SK-N-MC (cell line): ENCODE measurements at regions not wholly inside any gene's neighbourhood (a gene's known extent, or its start where the extent isn't known, plus 50 kb on each side); places are given as distances from the start of the nearest gene placed in this dataset.

Experiments
- DNase-seq: peaks from one replicate; pipeline ENCODE4 v3.0.0-alpha.2; 2011; ENCODE audit warnings: low read depth, low spot score
- H3K27ac ChIP-seq: fragments of 200-600 bp; sonication (generic); 2 replicates; pipeline ENCODE4 v1.5.1; 2016; ENCODE audit warnings: mixed run types
- H3K36me3 ChIP-seq: fragments of 200-600 bp; sonication (generic); 2 replicates; pipeline ENCODE4 v1.6.1; 2017; ENCODE audit warnings: antibody characterized with exemption, low read length, mixed read lengths; ENCODE audit not compliant: insufficient read depth
- H3K4me3 ChIP-seq: fragments of 200-600 bp; sonication (generic); 2 replicates; pipeline ENCODE4 v1.5.1; 2016
- H3K9ac ChIP-seq: fragments of 200-600 bp; sonication (generic); 2 replicates; pipeline ENCODE4 v1.8.0; 2017; ENCODE audit warnings: mixed run types, mixed read lengths; ENCODE audit not compliant: insufficient read length
- H3K9me3 ChIP-seq: fragments of 200-600 bp; sonication (generic); 2 replicates; pipeline ENCODE4 v1.6.1; 2017; ENCODE audit warnings: low read depth, mild to moderate bottlenecking, antibody characterized with exemption, low read length, moderate library complexity, mixed read lengths
- EZH2 ChIP-seq: fragments of 200-600 bp; sonication (generic); IDR thresholded peaks from one replicate; pipeline ENCODE4 v1.6.1; 2017; ENCODE audit warnings: antibody characterized with exemption
- FOXP2 ChIP-seq: optimal IDR thresholded peaks from 2 replicates; pipeline ENCODE3; 2011; ENCODE audit warnings: mild to moderate bottlenecking, moderate library complexity; ENCODE audit not compliant: insufficient read depth; ENCODE audit errors: extremely low read length, control extremely low read depth
- POLR2AphosphoS5 ChIP-seq: IDR thresholded peaks from 2 replicates; pipeline ENCODE4 v1.6.1; 2012; ENCODE audit warnings: mild to moderate bottlenecking, low read depth, low read length, borderline replicate concordance

GRCh38 chr9:119810645-119811429 lies 441.6 kb upstream of the BRINP1 start:
- TF ChIP-seq EZH2 (no peak), POLR2AphosphoS5 (no peak), FOXP2 (no peak)
- no peaks in the 10 kb centered on the region for H3K9me3 ChIP-seq

GRCh38 chr9:119803679-119804078 lies 434.4 kb upstream of the BRINP1 start:
- no peak for DNase-seq
- Histone ChIP-seq H3K9ac (no peak overlapping the region), H3K4me3 (no peak overlapping the region), H3K27ac (no peak overlapping the region), H3K9me3 (no peaks in the 10 kb centered on the region), H3K36me3 (no peaks in the 10 kb centered on the region)
- TF ChIP-seq POLR2AphosphoS5: no peak
- TF ChIP-seq EZH2: no peak
- TF ChIP-seq FOXP2: no peak

More at GRCh38 chr9:119810645-119811429, 441.6 kb upstream of the BRINP1 start:
- Histone ChIP-seq H3K27ac (no peak overlapping the region), H3K36me3 (no peaks in the 10 kb centered on the region), H3K9ac (no peak overlapping the region), H3K4me3 (no peak overlapping the region)
- DNase-seq: no peak

- no peak overlapping the region for H3K9ac ChIP-seq
- H3K9me3 ChIP-seq: no peaks in the 10 kb centered on the region
- no peaks in the 10 kb centered on the region for H3K36me3 ChIP-seq
- no peak overlapping the region for H3K4me3 ChIP-seq
- no peak for TF ChIP-seq FOXP2
- TF ChIP-seq POLR2AphosphoS5: no peak
- no peak for TF ChIP-seq EZH2
- H3K27ac ChIP-seq: no peak overlapping the region
- DNase-seq: no peak
Measured at GRCh38 chr9:119802621-119803020, 433.4 kb upstream of the BRINP1 start.

GRCh38 chr9:119802133-119802532 lies 432.9 kb upstream of the BRINP1 start:
- no peak for DNase-seq
- H3K9ac ChIP-seq: no peak overlapping the region
- H3K36me3 ChIP-seq: no peaks in the 10 kb centered on the region
- TF ChIP-seq EZH2: no peak
- TF ChIP-seq POLR2AphosphoS5: no peak
- TF ChIP-seq FOXP2: no peak
- H3K4me3 ChIP-seq: no peak overlapping the region
- H3K27ac ChIP-seq: no peak overlapping the region
- H3K9me3 ChIP-seq: no peaks in the 10 kb centered on the region

GRCh38 chr9:119801311-119801710 lies 432.1 kb upstream of the BRINP1 start:
- Histone ChIP-seq H3K36me3 (no peaks in the 10 kb centered on the region), H3K9ac (no peak overlapping the region), H3K4me3 (no peak overlapping the region), H3K9me3 (no peaks in the 10 kb centered on the region), H3K27ac (no peak overlapping the region)
- DNase-seq: no peak
- TF ChIP-seq POLR2AphosphoS5 (no peak), FOXP2 (no peak), EZH2 (no peak)

- Histone ChIP-seq H3K27ac (no peak overlapping the region), H3K4me3 (no peak overlapping the region), H3K9me3 (no peaks in the 10 kb centered on the region), H3K9ac (no peak overlapping the region), H3K36me3 (no peaks in the 10 kb centered on the region)
- DNase-seq: no peak
- no peak for TF ChIP-seq EZH2
- TF ChIP-seq FOXP2: no peak
- no peak for TF ChIP-seq POLR2AphosphoS5
Measured at GRCh38 chr9:119795395-119795794, 426.2 kb upstream of the BRINP1 start.

- Histone ChIP-seq H3K9ac (no peak overlapping the region), H3K4me3 (no peak overlapping the region), H3K36me3 (no peaks in the 10 kb centered on the region), H3K9me3 (no peaks in the 10 kb centered on the region), H3K27ac (no peak overlapping the region)
- TF ChIP-seq EZH2: no peak
- TF ChIP-seq FOXP2: no peak
- TF ChIP-seq POLR2AphosphoS5: no peak
- DNase-seq: no peak
Measured at GRCh38 chr9:119794836-119795235, 425.6 kb upstream of the BRINP1 start.

- TF ChIP-seq POLR2AphosphoS5: no peak
- no peak for TF ChIP-seq EZH2
- no peak for TF ChIP-seq FOXP2
- no peak overlapping the region for H3K4me3 ChIP-seq
- no peak overlapping the region for H3K9ac ChIP-seq
- no peak for DNase-seq
- H3K36me3 ChIP-seq: no peaks in the 10 kb centered on the region
- no peak overlapping the region for H3K27ac ChIP-seq
- no peaks in the 10 kb centered on the region for H3K9me3 ChIP-seq
Measured at GRCh38 chr9:119793218-119793617, 424.0 kb upstream of the BRINP1 start.

- Histone ChIP-seq H3K9me3 (no peaks in the 10 kb centered on the region), H3K27ac (no peak overlapping the region), H3K36me3 (no peaks in the 10 kb centered on the region), H3K4me3 (no peak overlapping the region), H3K9ac (no peak overlapping the region)
- DNase-seq: no peak
- no peak for TF ChIP-seq EZH2
- no peak for TF ChIP-seq FOXP2
- TF ChIP-seq POLR2AphosphoS5: no peak
Measured at GRCh38 chr9:119792242-119792641, 423.0 kb upstream of the BRINP1 start.
